Effector CD8-positive, alpha-beta T cell (primary cell): ENCODE measurements at regions not wholly inside any gene's neighbourhood (a gene's known extent, or its start where the extent isn't known, plus 50 kb on each side); places are given as distances from the start of the nearest gene placed in this dataset.

ENCODE experiments used
- DNase-seq: peaks from one replicate; lab custom pipeline; 2025; lab: John Stamatoyannopoulos, UW

DNA sequence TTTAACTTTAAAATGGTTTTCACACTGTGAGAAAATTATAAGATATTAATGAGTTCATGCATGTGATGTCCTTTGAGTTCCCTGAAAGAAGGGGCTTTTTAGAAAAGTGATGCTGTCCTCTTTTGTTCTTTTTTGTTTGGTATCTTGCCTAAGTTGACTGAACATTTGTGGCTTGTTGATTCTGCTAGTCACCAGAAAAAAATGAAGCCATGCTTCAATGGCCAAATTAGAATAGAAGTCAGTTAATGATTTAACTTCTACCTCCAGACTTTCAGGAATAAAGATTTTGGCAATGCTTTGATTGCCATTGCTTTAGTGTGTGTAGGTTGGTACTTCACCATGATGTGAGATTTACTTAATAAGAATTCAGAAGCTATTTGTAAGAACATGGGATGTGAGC is 260.6 kb upstream of the NECTIN3 start:
- DNase-seq, result no peak

DNA sequence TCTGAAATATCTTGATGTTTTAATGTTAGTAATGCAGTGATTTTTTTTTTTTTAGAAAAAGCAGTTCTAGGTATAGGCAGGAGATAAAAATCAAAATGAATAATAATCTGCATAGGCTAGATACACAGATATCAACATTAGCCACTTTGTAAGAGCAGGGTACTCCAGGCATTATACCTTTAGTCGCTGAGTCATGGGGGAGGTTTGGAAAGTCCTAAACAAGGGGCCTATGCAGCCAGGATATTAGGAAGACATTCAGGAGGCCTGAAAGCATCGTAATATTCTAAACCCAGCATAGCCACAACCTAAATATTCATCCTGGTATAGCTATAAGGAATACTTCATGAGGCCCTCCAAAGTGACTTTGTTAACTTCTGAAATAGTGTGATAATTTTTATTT is 258.1 kb upstream of the NECTIN3 start:
- DNase-seq, result no peak

DNA sequence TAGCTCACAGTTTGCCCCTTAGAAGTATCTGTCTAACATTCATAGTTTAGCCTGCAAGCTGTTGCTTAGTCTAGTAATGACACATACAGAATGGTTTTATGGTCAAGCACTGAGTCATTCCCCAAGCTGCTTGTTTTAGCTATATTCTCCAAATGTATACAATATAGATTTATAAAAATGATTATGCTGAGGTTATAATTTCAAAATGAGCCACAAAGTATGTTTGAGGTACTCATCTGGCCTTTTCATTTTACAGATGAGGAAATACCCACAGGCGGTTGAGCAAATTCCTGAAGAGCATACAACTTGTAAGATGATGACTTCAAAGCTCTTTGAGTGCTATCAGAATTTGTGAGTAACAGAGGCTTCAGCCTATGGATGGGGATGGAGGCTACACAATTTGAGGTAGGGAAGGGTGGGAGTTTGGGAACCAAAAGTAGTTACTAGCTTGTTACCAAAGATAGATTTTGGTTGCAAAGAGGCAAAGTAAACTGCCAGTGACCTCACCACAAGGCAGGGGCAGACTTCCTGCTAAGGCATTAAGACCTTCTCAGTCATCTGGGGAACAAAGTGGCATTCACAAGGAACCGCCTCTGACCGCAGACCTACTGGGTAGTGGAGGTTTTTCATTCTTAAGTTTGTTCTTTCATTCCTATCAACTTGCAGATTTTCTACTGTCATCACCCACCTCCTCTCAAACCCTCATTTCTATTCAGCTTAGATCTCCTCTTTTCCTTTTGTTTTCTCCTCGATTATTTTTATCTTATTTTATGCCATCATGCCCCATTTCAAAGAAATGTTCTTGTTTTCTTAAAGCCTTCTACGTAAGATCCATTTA is 257.2 kb upstream of the NECTIN3 start:
- DNase-seq, result no peak

DNA sequence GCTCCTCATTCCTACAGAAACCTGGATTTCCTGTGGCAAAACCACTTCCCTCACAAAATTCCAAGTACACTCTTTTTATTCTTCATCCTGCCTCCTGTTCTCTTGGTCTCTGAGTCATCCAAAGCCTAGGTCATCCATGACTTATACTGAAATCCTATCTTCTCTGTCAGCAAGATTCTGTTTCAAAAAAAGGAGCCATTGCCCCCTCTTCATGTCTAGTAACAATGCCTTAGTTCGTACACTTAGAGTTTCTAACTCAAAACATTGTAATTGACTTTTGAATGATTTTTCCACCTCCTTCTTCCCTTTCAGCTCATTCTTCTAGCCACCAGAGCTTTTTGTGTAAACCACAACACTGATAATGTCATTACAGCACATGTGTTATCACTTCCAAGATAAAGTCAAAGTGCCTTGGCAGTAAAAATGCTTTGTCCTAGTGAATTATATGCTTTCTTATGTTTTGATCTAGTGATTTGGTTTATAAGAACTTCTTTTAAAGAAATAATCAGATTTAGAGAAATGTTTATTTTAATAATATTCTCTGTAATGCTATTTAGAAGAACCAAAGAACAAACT is 256.5 kb upstream of the NECTIN3 start:
- no peak for DNase-seq

DNA sequence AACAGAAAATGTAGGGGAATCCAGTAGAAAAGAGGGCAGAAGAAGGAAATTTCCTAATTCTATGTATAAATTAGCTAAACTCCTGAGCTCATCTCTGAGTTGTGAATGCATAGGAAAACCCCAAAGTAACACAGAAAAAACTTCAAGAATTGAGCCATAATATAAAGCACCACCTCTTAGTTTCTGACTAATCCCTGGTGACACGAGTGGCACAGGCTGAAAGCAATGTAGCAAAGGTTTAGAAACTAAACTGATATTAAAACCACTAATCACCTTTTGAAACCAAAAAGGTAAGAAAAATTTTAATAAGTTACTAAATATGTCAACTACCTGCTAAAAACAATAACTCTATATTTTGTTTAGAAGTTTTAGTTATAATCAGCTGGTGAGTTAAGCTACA is 255.6 kb upstream of the NECTIN3 start:
- no peak for DNase-seq

DNA sequence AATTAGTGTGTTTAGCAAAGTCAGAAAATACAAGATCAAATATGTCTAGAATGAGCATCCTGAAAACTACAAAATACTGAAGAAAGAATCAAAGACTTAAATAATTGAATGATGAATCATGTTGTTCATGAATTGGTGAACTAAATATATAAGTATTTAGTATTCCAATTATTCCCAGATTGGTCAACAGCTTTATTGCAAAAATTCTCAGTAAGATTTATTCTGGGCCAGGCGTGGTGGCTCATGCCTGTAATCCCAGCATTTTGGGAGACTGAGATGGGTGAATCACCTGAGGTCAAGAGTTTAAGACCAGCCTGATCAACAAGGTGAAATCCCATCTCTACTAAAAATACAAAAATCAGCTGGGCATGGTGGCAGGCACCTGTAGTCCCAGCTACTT is 250.0 kb upstream of the NECTIN3 start:
- DNase-seq, result no peak

DNA sequence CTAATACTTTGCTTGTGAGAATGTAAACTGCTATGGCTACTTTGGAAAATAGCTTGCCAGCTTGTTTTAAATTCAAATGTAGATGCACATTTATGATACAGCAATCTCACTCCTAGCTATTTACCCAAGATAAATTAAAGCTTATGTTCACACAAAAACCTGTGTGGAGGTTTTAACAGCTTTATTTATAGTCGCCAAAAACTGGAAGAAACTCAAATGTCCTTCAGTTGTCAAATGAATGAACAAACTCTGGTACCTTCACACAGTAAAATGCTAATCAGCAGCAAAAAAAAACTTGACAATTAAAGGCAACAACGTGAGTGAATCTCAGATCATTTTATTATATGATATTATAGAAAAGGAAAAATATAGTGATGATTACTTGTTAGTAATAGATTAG is 248.6 kb upstream of the NECTIN3 start:
- DNase-seq, result no peak

DNA sequence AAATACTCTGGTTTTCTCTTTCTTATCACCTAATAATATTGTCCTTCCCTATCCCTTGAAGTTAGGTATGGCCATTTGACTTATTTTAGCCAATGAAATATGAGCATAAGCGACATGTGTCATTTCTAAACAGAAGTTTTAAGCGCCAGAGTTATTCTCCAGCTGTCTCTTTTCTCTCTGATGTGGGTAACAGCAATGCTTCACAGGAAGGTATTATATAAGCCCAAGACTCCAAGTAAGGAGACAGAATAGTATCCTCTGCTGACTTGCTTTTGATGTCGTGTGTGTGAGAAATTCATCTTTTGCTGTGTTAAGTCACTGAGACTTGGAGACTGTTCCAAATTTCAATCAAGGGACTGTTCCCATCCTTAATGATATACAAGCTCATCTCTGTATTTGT is 224.6 kb upstream of the NECTIN3 start:
- no peak for DNase-seq

DNA sequence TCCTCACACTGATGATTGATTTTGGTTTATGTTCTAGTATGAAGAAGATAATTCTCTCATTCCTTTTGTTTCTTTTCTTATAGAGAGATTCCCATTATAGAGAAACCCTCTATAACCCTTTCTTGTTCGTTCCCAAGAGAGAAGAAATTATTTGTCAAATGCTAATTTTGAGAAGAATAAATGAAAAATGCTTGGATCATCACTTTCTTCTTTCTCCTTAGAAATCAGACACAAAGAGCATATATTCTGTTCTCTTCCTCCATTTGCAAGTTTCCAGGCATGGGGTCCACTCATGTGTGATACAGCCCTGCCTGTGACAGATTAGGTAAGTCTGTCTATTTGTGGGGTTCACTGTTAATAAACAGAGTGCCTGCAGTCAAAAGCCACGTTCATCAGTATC is 222.6 kb upstream of the NECTIN3 start:
- DNase-seq, result no peak

DNA sequence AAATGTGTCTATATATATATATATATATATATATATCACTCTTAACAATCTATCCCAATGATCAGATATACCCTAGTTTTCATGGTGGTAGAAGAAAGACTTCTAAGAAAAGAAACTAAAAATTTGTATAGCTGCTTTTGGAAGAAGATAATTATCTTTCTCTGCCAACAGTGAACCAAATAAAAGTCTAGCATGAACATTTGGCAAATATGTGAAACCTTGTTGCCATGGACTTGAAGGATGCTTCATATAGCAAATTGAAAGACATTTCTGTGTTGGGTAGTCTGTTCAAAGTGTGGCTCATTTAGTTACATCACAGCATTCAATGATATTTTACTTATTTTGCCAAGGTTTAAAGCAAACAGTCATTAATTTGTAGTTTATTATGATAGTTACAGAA is 219.9 kb upstream of the NECTIN3 start:
- no peak for DNase-seq

DNA sequence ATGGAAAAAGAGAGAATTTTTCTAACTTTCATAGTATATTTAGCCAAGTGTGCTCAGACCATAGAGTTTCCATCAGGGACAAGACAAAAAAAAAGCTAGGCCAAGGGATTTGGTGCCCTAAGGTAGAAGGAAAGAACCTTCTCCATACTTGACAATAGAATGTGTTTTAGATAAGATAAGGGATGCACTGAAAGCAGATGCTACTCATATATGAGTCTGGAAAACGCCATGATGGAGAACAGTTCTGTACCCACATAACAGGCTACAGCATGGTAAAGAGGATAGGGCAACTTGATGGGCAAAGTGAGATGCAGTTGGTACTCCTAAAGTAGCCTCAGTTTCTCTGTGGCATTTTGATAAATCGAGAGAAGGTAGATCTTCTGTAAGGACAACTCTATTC is 216.4 kb upstream of the NECTIN3 start:
- no peak for DNase-seq

DNA sequence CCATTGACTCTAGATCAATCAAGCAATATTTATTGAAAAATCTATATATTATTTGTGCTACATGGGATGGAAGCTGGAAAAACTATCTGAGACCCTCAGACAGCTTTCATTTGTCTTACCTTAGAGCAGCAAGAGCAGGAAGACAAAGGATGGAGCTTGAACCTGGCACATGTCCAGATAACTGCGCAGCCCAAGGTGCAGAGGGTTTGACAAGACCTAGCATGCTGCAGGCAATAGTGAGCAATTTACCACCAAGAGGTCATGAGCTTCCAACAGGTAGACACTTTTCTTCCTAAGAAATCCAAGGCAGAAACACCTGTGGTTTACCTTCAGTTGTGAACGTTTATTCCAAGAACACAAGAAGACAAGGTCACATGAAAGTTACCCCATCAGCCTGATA is 214.7 kb upstream of the NECTIN3 start:
- DNase-seq, result no peak

DNA sequence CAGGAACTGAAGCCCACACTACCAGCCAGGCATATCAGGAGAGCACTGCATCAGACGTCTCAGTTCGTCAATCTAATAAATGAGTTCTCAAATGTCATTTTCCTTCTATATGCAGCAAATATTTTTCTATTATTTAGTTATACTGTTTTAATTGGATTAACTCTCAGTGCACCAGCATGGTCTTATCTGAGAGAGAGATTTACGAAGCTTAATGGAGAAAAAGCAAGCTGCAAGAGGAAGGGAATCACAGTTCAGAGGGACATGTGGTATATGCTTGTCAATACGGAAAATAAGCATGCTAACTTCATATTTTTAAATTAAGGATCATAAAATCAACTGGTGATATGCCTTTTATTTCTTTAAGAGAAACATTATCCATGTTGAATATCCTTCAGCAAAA is 213.1 kb upstream of the NECTIN3 start:
- no peak for DNase-seq

DNA sequence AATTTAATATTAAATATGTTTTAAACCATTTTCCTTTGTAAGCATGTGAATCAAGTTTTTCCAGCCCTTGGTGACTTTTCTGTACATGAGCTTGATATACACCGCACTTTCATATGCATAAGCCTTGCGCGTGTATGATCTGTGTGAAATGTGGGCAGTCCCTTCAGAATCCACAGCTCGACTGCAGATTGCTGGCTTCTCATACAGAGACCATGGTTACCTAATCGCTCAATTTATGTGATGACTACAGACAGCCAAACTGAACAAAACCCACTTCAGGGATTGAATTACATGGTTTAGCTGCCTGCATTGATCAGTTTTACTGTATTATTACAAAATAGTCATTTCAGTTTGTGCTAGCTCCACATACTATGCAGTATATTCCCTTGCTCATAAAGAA is 212.3 kb upstream of the NECTIN3 start:
- DNase-seq, result no peak

DNA sequence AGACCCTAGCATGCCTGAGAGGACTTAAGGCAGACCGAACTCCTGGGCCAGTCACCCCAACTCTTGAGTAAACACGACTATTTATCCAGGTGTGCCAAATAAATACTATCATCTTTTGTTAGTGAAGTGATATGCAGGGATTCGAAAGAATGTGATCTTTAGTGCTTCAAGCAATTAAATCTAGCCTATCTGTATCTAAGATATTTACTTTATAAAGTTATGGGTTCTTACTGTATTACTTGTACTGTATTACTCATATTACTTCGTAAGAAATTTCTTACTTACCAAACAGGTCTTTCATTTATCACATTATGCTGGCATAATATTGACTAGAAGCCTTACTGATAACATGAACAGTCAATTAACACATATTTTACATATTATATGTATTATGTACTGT is 211.6 kb upstream of the NECTIN3 start:
- no peak for DNase-seq

DNA sequence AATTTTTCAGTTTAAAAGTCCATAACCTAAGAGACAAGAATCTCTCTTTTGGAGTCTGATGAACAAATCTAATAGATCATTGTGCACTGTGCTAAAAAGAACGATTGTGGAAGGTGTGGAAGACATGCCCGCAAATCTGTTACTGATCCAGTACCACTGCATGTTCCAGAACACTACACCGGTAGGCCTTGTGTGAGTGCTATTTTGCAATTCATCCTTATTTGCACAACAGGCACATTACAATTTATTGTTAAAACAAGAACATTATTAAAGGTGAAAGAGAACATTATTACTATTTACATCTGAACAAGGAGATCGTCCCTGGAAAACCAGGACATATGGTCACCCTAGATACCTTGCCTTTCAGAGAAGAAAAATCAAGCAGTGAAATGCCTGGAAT is 205.7 kb upstream of the NECTIN3 start:
- no peak for DNase-seq

DNA sequence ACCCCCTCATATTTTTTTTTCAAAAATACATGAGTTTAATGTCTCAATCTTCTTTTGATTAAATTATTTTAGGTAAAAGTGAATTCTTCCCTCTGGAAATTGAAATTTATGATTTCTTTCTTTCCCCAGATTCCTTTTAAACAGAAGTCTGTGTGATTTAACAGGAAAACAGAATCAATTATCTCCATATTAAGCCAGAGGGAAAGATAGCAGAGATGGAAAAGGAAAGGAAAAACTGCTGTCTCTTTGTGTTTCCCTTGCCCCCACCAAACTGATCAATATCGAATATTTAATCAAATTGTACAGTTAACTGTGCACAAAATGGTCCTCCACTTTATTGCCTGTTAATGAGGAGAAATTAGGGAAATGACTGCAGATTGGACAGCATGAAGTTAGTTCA is 203.5 kb upstream of the NECTIN3 start:
- DNase-seq, result no peak

DNA sequence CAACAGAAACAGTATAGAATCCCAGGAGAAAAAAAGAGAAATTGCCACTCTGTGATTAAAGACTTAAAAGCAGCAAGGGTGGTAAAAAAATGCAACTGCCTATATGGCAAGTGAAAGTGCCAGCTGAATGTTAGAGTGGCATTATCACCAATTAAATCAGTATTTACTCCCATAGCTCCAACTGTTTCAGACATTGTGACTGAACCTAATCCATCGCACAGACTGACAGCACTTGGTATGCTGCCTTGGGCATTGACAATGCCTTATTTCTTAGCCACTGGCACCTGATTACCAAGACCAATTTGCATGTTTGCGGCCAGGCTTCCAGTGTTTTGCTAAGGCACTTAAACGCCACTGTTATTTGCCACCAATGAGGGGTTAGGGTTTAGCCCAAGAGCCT is 201.9 kb upstream of the NECTIN3 start:
- DNase-seq, result no peak

DNA sequence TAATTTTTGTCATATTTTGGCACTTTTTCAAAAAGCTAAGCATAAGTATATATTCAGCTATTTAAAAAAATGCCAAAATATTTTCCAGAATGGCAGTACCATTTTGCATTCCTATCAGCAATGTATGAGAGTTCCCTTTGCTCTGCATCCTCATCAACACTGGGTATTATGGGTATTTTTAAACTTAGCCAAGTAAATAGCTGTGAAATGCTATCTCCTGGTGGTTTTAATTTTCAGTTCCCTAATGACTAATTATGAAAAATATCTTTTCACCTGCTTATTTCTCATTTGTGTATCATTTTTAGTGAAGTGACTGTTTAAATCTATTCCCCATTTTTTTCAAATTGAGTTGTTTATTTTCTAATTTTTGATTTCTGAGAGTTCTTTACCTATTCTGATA is 199.7 kb upstream of the NECTIN3 start:
- DNase-seq, result no peak

DNA sequence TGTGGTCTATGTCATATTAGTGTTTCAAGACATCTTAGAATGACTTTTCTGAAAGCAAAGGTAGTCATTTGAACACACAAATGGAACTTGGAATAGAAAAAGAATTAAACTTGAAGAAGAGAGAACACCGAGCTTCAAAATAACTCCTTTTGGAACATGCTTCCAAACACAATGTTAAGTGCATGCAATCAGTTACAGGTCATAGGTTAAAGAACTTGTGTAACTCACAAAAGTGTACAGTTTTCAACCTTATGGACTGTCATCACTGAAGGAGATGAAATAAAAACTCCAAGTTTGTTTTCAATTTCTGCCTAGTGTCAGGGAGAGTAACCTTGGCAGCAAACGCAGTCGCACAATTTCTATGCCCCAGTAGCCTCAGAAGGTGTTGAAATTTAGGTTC is 192.9 kb upstream of the NECTIN3 start:
- no peak for DNase-seq

DNA sequence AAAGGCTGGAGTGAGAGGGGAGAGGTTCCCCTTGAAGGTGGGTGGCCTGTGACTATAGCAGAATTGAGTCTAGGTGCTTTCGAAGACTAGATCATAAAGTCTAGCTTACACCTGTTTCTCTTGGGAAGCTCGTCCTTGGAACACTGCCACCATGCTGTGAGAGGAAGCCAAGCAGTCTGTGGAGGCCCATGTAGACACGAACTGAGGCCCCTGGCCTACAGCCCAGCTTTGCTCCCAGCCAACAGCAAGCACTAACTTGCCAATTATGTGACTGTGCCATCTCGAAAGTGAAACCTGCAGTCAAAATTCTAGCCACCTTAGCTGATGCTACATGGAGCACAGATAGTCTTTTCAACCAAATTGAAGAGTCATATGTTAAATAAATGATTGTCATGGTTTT is 190.5 kb upstream of the NECTIN3 start:
- no peak for DNase-seq

DNA sequence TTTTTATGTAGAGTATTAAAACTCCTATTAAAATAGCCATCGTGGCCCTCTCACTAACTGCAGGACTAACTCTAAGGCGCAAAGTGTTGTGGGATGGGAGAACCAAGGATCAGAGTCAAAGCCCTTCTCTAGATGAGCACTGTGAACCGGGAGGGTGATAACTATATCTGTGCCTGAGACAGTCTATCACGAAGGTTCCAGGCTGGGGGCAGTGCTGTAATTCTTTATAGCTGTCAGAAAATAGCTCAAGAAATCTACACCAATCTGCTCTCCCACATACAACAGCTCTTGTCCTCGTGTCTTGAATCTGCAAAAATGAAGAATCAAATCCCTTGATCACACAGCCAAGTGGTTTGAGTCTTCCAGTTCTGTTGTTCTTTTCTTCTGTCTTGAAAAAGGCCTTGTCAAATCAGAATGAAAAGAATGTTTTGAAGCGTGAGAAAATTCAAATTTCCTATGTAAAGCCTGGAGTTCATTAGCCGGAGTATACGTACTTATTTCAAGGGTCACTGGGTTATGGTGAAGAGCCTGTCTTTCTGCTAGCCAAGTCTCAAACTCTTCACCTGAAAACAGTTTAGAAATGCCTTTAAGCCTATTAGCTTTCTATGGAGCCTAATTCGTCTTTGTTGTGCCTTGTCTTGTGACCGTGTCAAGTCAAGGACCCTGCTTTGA is 185.3 kb upstream of the NECTIN3 start:
- DNase-seq, result no peak

DNA sequence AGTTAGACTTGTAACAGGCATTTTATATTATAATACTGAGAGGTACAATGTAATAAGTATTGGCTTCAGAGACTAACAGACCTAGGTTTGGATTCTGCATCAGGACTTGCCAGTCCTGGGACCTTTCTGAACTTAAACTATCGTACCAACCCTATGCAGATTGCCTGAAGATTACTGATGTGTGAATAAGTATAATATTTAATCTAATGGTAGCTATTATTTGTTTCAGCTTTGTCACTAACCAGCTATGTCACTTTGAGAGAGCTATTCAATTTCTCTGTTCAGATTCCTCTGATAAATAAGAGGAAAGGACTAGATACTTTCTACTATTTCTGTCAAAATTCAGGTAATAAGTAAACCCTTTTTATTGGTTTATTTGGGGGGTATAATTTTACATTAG is 184.4 kb upstream of the NECTIN3 start:
- DNase-seq, result no peak
